HEK293T (cell line): ENCODE measurements at regions not wholly inside any gene's neighbourhood (a gene's known extent, or its start where the extent isn't known, plus 50 kb on each side); places are given as distances from the start of the nearest gene placed in this dataset.

Experiments
- ARNT ChIP-seq: fragments of 450-650 bp; IDR thresholded peaks from 2 replicates; pipeline ENCODE4 v1.6.1; 2017; ENCODE audit warnings: mild to moderate bottlenecking
- BHLHE40 ChIP-seq: fragments of 450-650 bp; IDR thresholded peaks from 2 replicates; pipeline ENCODE4 v1.6.1; 2016; ENCODE audit warnings: mild to moderate bottlenecking, moderate library complexity, borderline replicate concordance
- ELF4 ChIP-seq: fragments of 450-650 bp; IDR thresholded peaks from 2 replicates; pipeline ENCODE4 v1.6.1; 2017; ENCODE audit warnings: antibody characterized with exemption
- FOXK2 ChIP-seq: fragments of 450-650 bp; IDR thresholded peaks from 2 replicates; pipeline ENCODE4 v1.6.1; 2016; ENCODE audit warnings: mild to moderate bottlenecking
- FOXM1 ChIP-seq: fragments of 450-650 bp; IDR thresholded peaks from 2 replicates; pipeline ENCODE4 v1.6.1; 2017; ENCODE audit warnings: mild to moderate bottlenecking, borderline replicate concordance
- NFRKB ChIP-seq: fragments of 450-650 bp; IDR thresholded peaks from 2 replicates; pipeline ENCODE4 v1.6.1; 2016; ENCODE audit warnings: mild to moderate bottlenecking, moderate library complexity
- SP1 ChIP-seq: fragments of 450-650 bp; IDR thresholded peaks from 2 replicates; pipeline ENCODE4 v1.6.1; 2017
- SUZ12 ChIP-seq: fragments of 450-650 bp; IDR thresholded peaks from 2 replicates; pipeline ENCODE4 v1.6.1; 2016; ENCODE audit warnings: mild to moderate bottlenecking
- ZNF384 ChIP-seq: fragments of 450-650 bp; IDR thresholded peaks from 2 replicates; pipeline ENCODE4 v1.6.1; 2016
- TF ChIP-seq, protein P1 (sequence below): fragments of 450-650 bp; IDR thresholded peaks from 2 replicates; pipeline ENCODE4 v1.6.1; 2016

DNA sequence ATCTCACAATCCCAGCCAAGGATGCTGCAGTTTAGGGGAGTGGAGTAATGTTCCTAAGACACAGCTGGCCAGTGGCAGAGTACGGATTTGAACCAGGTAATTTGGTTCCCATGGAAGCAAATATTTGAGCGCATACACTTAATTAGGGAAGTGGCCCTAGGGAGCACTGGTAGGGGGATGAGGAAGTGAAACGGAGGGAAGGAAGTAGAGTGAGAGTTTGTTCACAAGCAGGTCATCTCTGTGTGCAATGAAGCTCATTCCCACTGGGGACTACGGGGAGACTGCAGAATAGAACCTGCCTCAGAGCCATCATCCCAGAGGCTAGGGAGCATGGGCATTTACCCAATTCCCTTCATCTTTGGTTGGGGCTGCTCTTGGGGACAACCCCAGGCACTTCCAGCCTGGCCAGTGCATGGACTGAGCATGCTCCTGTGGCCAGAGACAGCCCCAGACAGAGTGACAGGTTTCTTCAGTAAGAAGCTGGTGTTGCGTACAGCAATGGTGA lies 317.2 kb upstream of the PROK2 start:
- no peak for TF ChIP-seq FOXK2
- no peak for TF ChIP-seq SP1
- TF ChIP-seq, protein P1, sequence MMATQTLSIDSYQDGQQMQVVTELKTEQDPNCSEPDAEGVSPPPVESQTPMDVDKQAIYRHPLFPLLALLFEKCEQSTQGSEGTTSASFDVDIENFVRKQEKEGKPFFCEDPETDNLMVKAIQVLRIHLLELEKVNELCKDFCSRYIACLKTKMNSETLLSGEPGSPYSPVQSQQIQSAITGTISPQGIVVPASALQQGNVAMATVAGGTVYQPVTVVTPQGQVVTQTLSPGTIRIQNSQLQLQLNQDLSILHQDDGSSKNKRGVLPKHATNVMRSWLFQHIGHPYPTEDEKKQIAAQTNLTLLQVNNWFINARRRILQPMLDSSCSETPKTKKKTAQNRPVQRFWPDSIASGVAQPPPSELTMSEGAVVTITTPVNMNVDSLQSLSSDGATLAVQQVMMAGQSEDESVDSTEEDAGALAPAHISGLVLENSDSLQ, result no peak
- TF ChIP-seq BHLHE40, result no peak
- no peak for TF ChIP-seq ARNT
- no peak for TF ChIP-seq SUZ12
- TF ChIP-seq FOXM1, result no peak
- no peak for TF ChIP-seq NFRKB
- no peak for TF ChIP-seq ZNF384
- TF ChIP-seq ELF4, result no peak
